Epithelial cell of esophagus (primary cell): ENCODE measurements at regions not wholly inside any gene's neighbourhood (a gene's known extent, or its start where the extent isn't known, plus 50 kb on each side); places are given as distances from the start of the nearest gene placed in this dataset.

Source experiments
- DNase-seq: peaks from one replicate; pipeline ENCODE4 v3.0.0; 2010; ENCODE audit warnings: low read depth
- H3K4me3 ChIP-seq: 2 replicates; pipeline ENCODE4 v1.5.1; 2011; ENCODE audit warnings: mild to moderate bottlenecking, low read length, control low read depth
- TF ChIP-seq, protein P1 (sequence below): IDR thresholded peaks from 2 replicates; pipeline ENCODE4 v1.5.1; 2011; ENCODE audit warnings: low read depth, mild to moderate bottlenecking, low read length, control low read depth, inconsistent platforms; ENCODE audit not compliant: insufficient read depth; ENCODE audit errors: missing control alignments

DNA sequence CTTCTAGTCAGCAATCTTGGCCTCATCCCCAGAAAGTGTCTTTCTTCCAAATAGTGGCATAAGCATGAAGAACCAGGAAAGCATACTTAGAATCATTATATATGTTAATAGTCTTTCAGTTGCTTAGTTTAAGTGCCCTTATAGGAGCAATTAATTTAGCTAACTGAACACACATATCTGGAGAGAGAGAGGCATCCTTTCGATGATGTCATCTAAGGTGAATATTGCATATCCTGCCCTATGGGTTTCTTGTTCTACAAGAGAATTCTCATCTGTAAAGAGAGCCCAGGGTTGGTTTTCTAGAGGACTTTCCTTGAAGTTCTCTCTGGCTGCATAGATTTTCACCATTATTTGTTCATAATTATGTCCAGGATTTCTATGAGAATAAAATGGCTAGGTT, 230.1 kb downstream of the RPS4Y2 start:
- no peak for DNase-seq
- TF ChIP-seq, protein P1, sequence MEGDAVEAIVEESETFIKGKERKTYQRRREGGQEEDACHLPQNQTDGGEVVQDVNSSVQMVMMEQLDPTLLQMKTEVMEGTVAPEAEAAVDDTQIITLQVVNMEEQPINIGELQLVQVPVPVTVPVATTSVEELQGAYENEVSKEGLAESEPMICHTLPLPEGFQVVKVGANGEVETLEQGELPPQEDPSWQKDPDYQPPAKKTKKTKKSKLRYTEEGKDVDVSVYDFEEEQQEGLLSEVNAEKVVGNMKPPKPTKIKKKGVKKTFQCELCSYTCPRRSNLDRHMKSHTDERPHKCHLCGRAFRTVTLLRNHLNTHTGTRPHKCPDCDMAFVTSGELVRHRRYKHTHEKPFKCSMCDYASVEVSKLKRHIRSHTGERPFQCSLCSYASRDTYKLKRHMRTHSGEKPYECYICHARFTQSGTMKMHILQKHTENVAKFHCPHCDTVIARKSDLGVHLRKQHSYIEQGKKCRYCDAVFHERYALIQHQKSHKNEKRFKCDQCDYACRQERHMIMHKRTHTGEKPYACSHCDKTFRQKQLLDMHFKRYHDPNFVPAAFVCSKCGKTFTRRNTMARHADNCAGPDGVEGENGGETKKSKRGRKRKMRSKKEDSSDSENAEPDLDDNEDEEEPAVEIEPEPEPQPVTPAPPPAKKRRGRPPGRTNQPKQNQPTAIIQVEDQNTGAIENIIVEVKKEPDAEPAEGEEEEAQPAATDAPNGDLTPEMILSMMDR = no peak
- no peak overlapping the region for H3K4me3 ChIP-seq

- no peak for DNase-seq
- H3K4me3 ChIP-seq = no peak overlapping the region
- TF ChIP-seq, protein P1 = no peak
Observed at GRCh38 chrY:20990123-20990522, 234.2 kb downstream of the RPS4Y2 start.

DNA sequence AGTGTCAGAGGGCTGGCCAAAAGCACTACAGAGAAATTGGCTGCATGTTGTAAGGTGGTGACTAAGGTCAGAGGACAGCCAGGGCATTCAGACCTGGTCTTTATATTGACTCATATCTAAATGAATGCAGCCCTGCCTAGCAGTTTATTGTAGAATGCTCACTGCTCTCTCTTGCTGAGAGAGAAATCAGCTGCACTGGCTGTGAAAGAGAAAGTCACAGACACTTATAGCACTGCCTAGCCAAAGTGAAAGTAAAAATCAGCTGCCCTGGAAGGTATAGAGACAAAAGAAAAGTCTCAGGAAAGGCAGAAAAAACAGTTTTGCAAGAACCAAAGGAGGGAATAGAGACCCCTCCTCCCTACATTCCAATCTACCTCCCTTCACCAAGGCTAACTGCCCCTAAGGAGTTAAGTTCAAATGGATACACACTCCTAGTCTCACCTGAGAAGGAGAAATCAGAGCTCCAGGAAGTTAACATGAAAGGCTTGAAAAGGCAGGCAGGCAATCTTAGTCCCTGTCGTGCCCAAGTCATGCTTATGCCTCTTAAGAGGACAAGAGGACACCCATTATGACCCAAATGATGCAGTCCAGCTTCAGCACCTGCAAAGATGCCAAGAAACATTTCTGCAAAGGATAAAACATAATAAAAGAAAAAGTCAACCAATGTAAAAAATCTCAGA, 235.1 kb downstream of the RPS4Y2 start:
- TF ChIP-seq, protein P1 = no peak
- DNase-seq = no peak
- H3K4me3 ChIP-seq = no peak overlapping the region

- TF ChIP-seq, protein P1 = no peak
- no peak for DNase-seq
- H3K4me3 ChIP-seq = no peak overlapping the region
Observed at GRCh38 chrY:20997355-20997754, 241.4 kb downstream of the RPS4Y2 start.

DNA sequence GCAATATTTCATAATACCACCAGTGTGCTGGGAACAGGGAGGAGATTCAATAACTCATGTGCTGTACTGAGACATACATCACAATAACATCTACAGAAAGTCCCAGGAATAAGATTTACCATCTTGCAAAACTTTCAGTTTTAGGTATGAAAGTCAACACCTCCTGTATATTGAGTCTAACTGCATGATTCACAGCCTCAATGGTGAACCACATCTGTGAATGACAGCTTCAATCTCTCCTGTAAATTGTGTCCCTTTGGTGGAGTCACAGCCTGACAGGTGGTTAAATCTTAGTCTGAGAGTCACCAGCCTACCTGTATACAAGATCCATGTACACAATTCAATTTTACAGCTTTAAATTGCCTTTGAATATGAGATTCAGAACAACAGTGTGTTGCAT, 242.1 kb downstream of the RPS4Y2 start:
- no peak overlapping the region for H3K4me3 ChIP-seq
- TF ChIP-seq, protein P1 = no peak
- DNase-seq = no peak

GRCh38 chrY:20998483-20998882, 242.6 kb downstream of the RPS4Y2 start:
- TF ChIP-seq, protein P1 = no peak
- H3K4me3 ChIP-seq = no peak overlapping the region
- DNase-seq = no peak

DNA sequence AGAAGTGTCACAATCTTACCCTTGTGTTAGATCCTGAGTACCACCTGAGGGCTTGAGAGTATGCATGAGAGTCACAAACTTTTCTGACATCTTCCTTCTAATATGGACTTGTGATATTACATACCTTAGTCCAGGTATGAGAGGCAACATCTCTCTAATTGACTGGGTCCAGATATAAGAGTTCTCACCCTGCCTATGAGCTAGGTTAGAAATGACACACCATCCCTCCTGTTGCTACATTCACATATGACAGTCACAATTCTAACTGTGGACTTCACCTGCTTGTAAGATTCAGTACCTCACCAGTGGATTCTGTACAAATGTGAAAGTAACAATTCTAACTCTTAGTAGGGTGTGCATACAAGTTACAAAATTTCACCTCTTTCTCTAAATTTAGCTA, 245.2 kb downstream of the RPS4Y2 start:
- no peak overlapping the region for H3K4me3 ChIP-seq
- no peak for DNase-seq
- TF ChIP-seq, protein P1 = no peak
